ENCODE measurements at regions not wholly inside any gene's neighbourhood (a gene's known extent, or its start where the extent isn't known, plus 50 kb on each side); places are given as distances from the start of the nearest gene placed in this dataset.
"Not testable (repeated sequence)": the region's sequence is repeated elsewhere in the genome, so short reads cannot be mapped to it uniquely, and the experiment has no call there.

- Histone ChIP-seq H3K36me3 (ENCODE audit: control insufficient read depth in 4 of 4, insufficient read depth in 4 of 4, low read length in 3 of 4) (no peaks in the 10 kb centered on the region), H3K9me3 (ENCODE audit: control extremely low read depth in 1 of 5, control insufficient read depth in 4 of 5, insufficient read depth in 2 of 5, low read depth in 1 of 5, low read length in 4 of 5) (no peaks in the 10 kb centered on the region), H3K27me3 (replicated peaks in 2 of 5; ENCODE audit: control insufficient read depth in 4 of 5, insufficient read depth in 5 of 5, low read length in 4 of 5) (no peaks in the 10 kb centered on the region), H3K4me3 (ENCODE audit: control insufficient read depth in 1 of 7, extremely low read depth in 1 of 7, insufficient read depth in 4 of 7, low read depth in 2 of 7, low read length in 6 of 7) (no peak overlapping the region), H3K27ac (ENCODE audit: insufficient read depth in 1 of 2, low read depth in 1 of 2, low read length in 2 of 2, poor library complexity in 1 of 2, severe bottlenecking in 2 of 2) (no peak overlapping the region), H3K4me1 (ENCODE audit: control extremely low read depth in 1 of 4, control insufficient read depth in 4 of 4, insufficient read depth in 4 of 4, low read length in 3 of 4) (no peaks in the 10 kb centered on the region)
- POLR2A ChIA-PET: no interaction called here
- CTCF ChIA-PET: no interaction called here
- no peak for DNase-seq
- WGBS (ENCODE audit: insufficient coverage): 94% methylated on average over 5 of the region's 6 CpGs
These were observed 105.5 kb upstream of the SPAG17 start for GRCh38 chr1:118290571-118290970.

GRCh38 chr1:118290046-118290445 lies 105.0 kb upstream of the SPAG17 start:
- no peak for DNase-seq
- H3K36me3 ChIP-seq (ENCODE audit: control insufficient read depth in 4 of 4, insufficient read depth in 4 of 4, low read length in 3 of 4): no peaks in the 10 kb centered on the region
- no peaks in the 10 kb centered on the region for H3K4me1 ChIP-seq (ENCODE audit: control extremely low read depth in 1 of 4, control insufficient read depth in 4 of 4, insufficient read depth in 4 of 4, low read length in 3 of 4)
- no peak overlapping the region for H3K27ac ChIP-seq (ENCODE audit: insufficient read depth in 1 of 2, low read depth in 1 of 2, low read length in 2 of 2, poor library complexity in 1 of 2, severe bottlenecking in 2 of 2)
- 100% methylated on average over 3 of the region's 4 CpGs for WGBS (ENCODE audit: insufficient coverage)
- no peaks in the 10 kb centered on the region for H3K9me3 ChIP-seq (ENCODE audit: control extremely low read depth in 1 of 5, control insufficient read depth in 4 of 5, insufficient read depth in 2 of 5, low read depth in 1 of 5, low read length in 4 of 5)
- ChIA-PET POLR2A (no interaction called here), CTCF (no interaction called here)
- no peaks in the 10 kb centered on the region for H3K27me3 ChIP-seq (replicated peaks in 2 of 5; ENCODE audit: control insufficient read depth in 4 of 5, insufficient read depth in 5 of 5, low read length in 4 of 5)
- no peak overlapping the region for H3K4me3 ChIP-seq (ENCODE audit: control insufficient read depth in 1 of 7, extremely low read depth in 1 of 7, insufficient read depth in 4 of 7, low read depth in 2 of 7, low read length in 6 of 7)

GRCh38 chr1:118280656-118281055 lies 95.6 kb upstream of the SPAG17 start:
- CTCF ChIA-PET; H3K4me1 ChIP-seq (ENCODE audit: control extremely low read depth in 1 of 4, control insufficient read depth in 4 of 4, insufficient read depth in 4 of 4, low read length in 3 of 4); H3K4me3 ChIP-seq (ENCODE audit: control insufficient read depth in 1 of 7, extremely low read depth in 1 of 7, insufficient read depth in 4 of 7, low read depth in 2 of 7, low read length in 6 of 7); H3K27me3 ChIP-seq (replicated peaks in 2 of 5; ENCODE audit: control insufficient read depth in 4 of 5, insufficient read depth in 5 of 5, low read length in 4 of 5); H3K27ac ChIP-seq (ENCODE audit: insufficient read depth in 1 of 2, low read depth in 1 of 2, low read length in 2 of 2, poor library complexity in 1 of 2, severe bottlenecking in 2 of 2); DNase-seq; H3K9me3 ChIP-seq (ENCODE audit: control extremely low read depth in 1 of 5, control insufficient read depth in 4 of 5, insufficient read depth in 2 of 5, low read depth in 1 of 5, low read length in 4 of 5); H3K36me3 ChIP-seq (ENCODE audit: control insufficient read depth in 4 of 4, insufficient read depth in 4 of 4, low read length in 3 of 4); POLR2A ChIA-PET: not testable (repeated sequence)
- 100% methylated on average over 5 of the region's 10 CpGs for WGBS (ENCODE audit: insufficient coverage)

- H3K4me3 ChIP-seq (ENCODE audit: control insufficient read depth in 1 of 7, extremely low read depth in 1 of 7, insufficient read depth in 4 of 7, low read depth in 2 of 7, low read length in 6 of 7): no peak overlapping the region
- 94% methylated on average over 3 of the region's 8 CpGs for WGBS (ENCODE audit: insufficient coverage)
- no peaks in the 10 kb centered on the region for H3K27me3 ChIP-seq (replicated peaks in 2 of 5; ENCODE audit: control insufficient read depth in 4 of 5, insufficient read depth in 5 of 5, low read length in 4 of 5)
- no peaks in the 10 kb centered on the region for H3K4me1 ChIP-seq (ENCODE audit: control extremely low read depth in 1 of 4, control insufficient read depth in 4 of 4, insufficient read depth in 4 of 4, low read length in 3 of 4)
- no peak overlapping the region for H3K27ac ChIP-seq (ENCODE audit: insufficient read depth in 1 of 2, low read depth in 1 of 2, low read length in 2 of 2, poor library complexity in 1 of 2, severe bottlenecking in 2 of 2)
- no peaks in the 10 kb centered on the region for H3K9me3 ChIP-seq (ENCODE audit: control extremely low read depth in 1 of 5, control insufficient read depth in 4 of 5, insufficient read depth in 2 of 5, low read depth in 1 of 5, low read length in 4 of 5)
- CTCF ChIA-PET: no interaction called here
- no peak for DNase-seq
- H3K36me3 ChIP-seq (ENCODE audit: control insufficient read depth in 4 of 4, insufficient read depth in 4 of 4, low read length in 3 of 4): no peaks in the 10 kb centered on the region
- POLR2A ChIA-PET: no interaction called here
These were observed 90.6 kb upstream of the SPAG17 start for GRCh38 chr1:118275472-118276115.

GRCh38 chr1:118272884-118273283 lies 87.9 kb upstream of the SPAG17 start:
- Histone ChIP-seq H3K27me3 (replicated peaks in 2 of 5; ENCODE audit: control insufficient read depth in 4 of 5, insufficient read depth in 5 of 5, low read length in 4 of 5) (no peaks in the 10 kb centered on the region), H3K9me3 (ENCODE audit: control extremely low read depth in 1 of 5, control insufficient read depth in 4 of 5, insufficient read depth in 2 of 5, low read depth in 1 of 5, low read length in 4 of 5) (no peaks in the 10 kb centered on the region), H3K36me3 (ENCODE audit: control insufficient read depth in 4 of 4, insufficient read depth in 4 of 4, low read length in 3 of 4) (no peaks in the 10 kb centered on the region), H3K4me3 (ENCODE audit: control insufficient read depth in 1 of 7, extremely low read depth in 1 of 7, insufficient read depth in 4 of 7, low read depth in 2 of 7, low read length in 6 of 7) (no peak overlapping the region), H3K4me1 (ENCODE audit: control extremely low read depth in 1 of 4, control insufficient read depth in 4 of 4, insufficient read depth in 4 of 4, low read length in 3 of 4) (no peaks in the 10 kb centered on the region), H3K27ac (ENCODE audit: insufficient read depth in 1 of 2, low read depth in 1 of 2, low read length in 2 of 2, poor library complexity in 1 of 2, severe bottlenecking in 2 of 2) (no peak overlapping the region)
- ChIA-PET POLR2A (no interaction called here), CTCF (no interaction called here)
- DNase-seq: no peak
- WGBS (ENCODE audit: insufficient coverage): 100% methylated on average over 2 of the region's 5 CpGs

- no peaks in the 10 kb centered on the region for H3K36me3 ChIP-seq (ENCODE audit: control insufficient read depth in 4 of 4, insufficient read depth in 4 of 4, low read length in 3 of 4)
- H3K4me3 ChIP-seq (ENCODE audit: control insufficient read depth in 1 of 7, extremely low read depth in 1 of 7, insufficient read depth in 4 of 7, low read depth in 2 of 7, low read length in 6 of 7): no peak overlapping the region
- POLR2A ChIA-PET: no interaction called here
- no peaks in the 10 kb centered on the region for H3K9me3 ChIP-seq (ENCODE audit: control extremely low read depth in 1 of 5, control insufficient read depth in 4 of 5, insufficient read depth in 2 of 5, low read depth in 1 of 5, low read length in 4 of 5)
- no peak for DNase-seq
- no peaks in the 10 kb centered on the region for H3K4me1 ChIP-seq (ENCODE audit: control extremely low read depth in 1 of 4, control insufficient read depth in 4 of 4, insufficient read depth in 4 of 4, low read length in 3 of 4)
- CTCF ChIA-PET: interaction anchor here (0.7 kb wide), 1 partner anchor 10 kb away, joined by 3 read pairs; no protein-coding TSS in a partner anchor
- no peaks in the 10 kb centered on the region for H3K27me3 ChIP-seq (replicated peaks in 2 of 5; ENCODE audit: control insufficient read depth in 4 of 5, insufficient read depth in 5 of 5, low read length in 4 of 5)
- no peak overlapping the region for H3K27ac ChIP-seq (ENCODE audit: insufficient read depth in 1 of 2, low read depth in 1 of 2, low read length in 2 of 2, poor library complexity in 1 of 2, severe bottlenecking in 2 of 2)
- 94% methylated on average over 3 of the region's 3 CpGs for WGBS (ENCODE audit: insufficient coverage)
These were observed 86.9 kb upstream of the SPAG17 start for GRCh38 chr1:118271883-118272282.

- no peak for DNase-seq
- Histone ChIP-seq H3K4me1 (ENCODE audit: control extremely low read depth in 1 of 4, control insufficient read depth in 4 of 4, insufficient read depth in 4 of 4, low read length in 3 of 4) (no peaks in the 10 kb centered on the region), H3K9me3 (ENCODE audit: control extremely low read depth in 1 of 5, control insufficient read depth in 4 of 5, insufficient read depth in 2 of 5, low read depth in 1 of 5, low read length in 4 of 5) (no peaks in the 10 kb centered on the region), H3K27me3 (replicated peaks in 2 of 5; ENCODE audit: control insufficient read depth in 4 of 5, insufficient read depth in 5 of 5, low read length in 4 of 5) (no peaks in the 10 kb centered on the region), H3K36me3 (ENCODE audit: control insufficient read depth in 4 of 4, insufficient read depth in 4 of 4, low read length in 3 of 4) (no peaks in the 10 kb centered on the region), H3K27ac (ENCODE audit: insufficient read depth in 1 of 2, low read depth in 1 of 2, low read length in 2 of 2, poor library complexity in 1 of 2, severe bottlenecking in 2 of 2) (no peak overlapping the region), H3K4me3 (ENCODE audit: control insufficient read depth in 1 of 7, extremely low read depth in 1 of 7, insufficient read depth in 4 of 7, low read depth in 2 of 7, low read length in 6 of 7) (no peak overlapping the region)
- POLR2A ChIA-PET: no interaction called here
- CTCF ChIA-PET: no interaction called here
- 86% methylated on average over 2 of the region's 2 CpGs for WGBS (ENCODE audit: insufficient coverage)
These were observed 84.6 kb upstream of the SPAG17 start for GRCh38 chr1:118269598-118269997.

Data from common myeloid progenitor, CD34-positive (primary cell).